Ishikawa (cell line): ENCODE measurements at regions not wholly inside any gene's neighbourhood (a gene's known extent, or its start where the extent isn't known, plus 50 kb on each side); places are given as distances from the start of the nearest gene placed in this dataset.

Experiments used
- CEBPB ChIP-seq: IDR thresholded peaks from 2 replicates; pipeline ENCODE4 v1.6.1; 2012
- CREB1 ChIP-seq: IDR thresholded peaks from 2 replicates; pipeline ENCODE4 v1.6.1; 2012; ENCODE audit warnings: low read depth
- EGR1 ChIP-seq: IDR thresholded peaks from 2 replicates; pipeline ENCODE4 v1.6.1; 2012
- EP300 ChIP-seq: IDR thresholded peaks from 2 replicates; pipeline ENCODE4 v1.6.1; 2012; ENCODE audit warnings: borderline replicate concordance
- FOXM1 ChIP-seq: IDR thresholded peaks from 2 replicates; pipeline ENCODE4 v1.6.1; 2012; ENCODE audit warnings: low read depth, borderline replicate concordance
- NFIC ChIP-seq: IDR thresholded peaks from 2 replicates; pipeline ENCODE4 v1.6.1; 2012
- RAD21 ChIP-seq: IDR thresholded peaks from 2 replicates; pipeline ENCODE4 v1.6.1; 2012; ENCODE audit warnings: low read depth
- TAF1 ChIP-seq: IDR thresholded peaks from 2 replicates; pipeline ENCODE4 v1.6.1; 2012; ENCODE audit warnings: low read depth, mild to moderate bottlenecking
- TCF12 ChIP-seq: IDR thresholded peaks from 2 replicates; pipeline ENCODE4 v1.6.1; 2012; ENCODE audit warnings: low read depth
- TEAD4 ChIP-seq: IDR thresholded peaks from 2 replicates; pipeline ENCODE4 v1.6.1; 2012
- YY1 ChIP-seq: IDR thresholded peaks from 2 replicates; pipeline ENCODE4 v1.6.1; 2012; ENCODE audit warnings: low read depth
- ZBTB7A ChIP-seq: IDR thresholded peaks from 2 replicates; pipeline ENCODE4 v1.6.1; 2012; ENCODE audit warnings: low read depth
- TF ChIP-seq, protein P1 (sequence below): IDR thresholded peaks from 2 replicates; pipeline ENCODE4 v1.6.1; 2012
- TF ChIP-seq, protein P2 (sequence below): IDR thresholded peaks from 2 replicates; pipeline ENCODE4 v1.6.1; 2012
- TF ChIP-seq, protein P3 (sequence below): IDR thresholded peaks from 2 replicates; pipeline ENCODE4 v1.6.1; 2012; ENCODE audit warnings: low read depth, mild to moderate bottlenecking

DNA sequence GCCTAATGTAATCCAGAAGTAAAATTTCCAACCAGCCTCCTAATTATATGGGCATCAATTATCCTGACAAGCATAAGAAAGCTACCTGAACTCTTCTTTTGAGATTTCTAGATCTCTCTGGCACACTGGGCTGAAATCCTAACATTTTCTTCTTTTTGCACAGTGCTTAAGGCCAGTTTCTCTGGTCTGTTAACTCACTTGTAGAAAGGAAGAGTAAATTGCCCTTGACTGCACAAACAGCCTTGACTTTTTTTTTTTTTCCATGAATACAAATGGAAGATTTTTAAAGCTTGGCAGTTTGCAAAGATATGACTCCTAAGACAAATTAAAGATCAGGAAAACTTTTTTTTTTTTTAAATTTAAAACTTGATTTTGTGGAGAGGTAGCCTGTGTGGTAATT is 291.2 kb upstream of the MON1B start:
- no peak for TF ChIP-seq TCF12
- TF ChIP-seq, protein P1, sequence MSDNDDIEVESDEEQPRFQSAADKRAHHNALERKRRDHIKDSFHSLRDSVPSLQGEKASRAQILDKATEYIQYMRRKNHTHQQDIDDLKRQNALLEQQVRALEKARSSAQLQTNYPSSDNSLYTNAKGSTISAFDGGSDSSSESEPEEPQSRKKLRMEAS: no peak
- TF ChIP-seq, protein P2, sequence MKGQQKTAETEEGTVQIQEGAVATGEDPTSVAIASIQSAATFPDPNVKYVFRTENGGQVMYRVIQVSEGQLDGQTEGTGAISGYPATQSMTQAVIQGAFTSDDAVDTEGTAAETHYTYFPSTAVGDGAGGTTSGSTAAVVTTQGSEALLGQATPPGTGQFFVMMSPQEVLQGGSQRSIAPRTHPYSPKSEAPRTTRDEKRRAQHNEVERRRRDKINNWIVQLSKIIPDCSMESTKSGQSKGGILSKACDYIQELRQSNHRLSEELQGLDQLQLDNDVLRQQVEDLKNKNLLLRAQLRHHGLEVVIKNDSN: no peak
- TF ChIP-seq YY1: no peak
- TF ChIP-seq FOXM1: no peak
- TF ChIP-seq ZBTB7A: no peak
- no peak for TF ChIP-seq NFIC
- TF ChIP-seq CEBPB: no peak
- TF ChIP-seq RAD21: no peak
- no peak for TF ChIP-seq TEAD4
- no peak for TF ChIP-seq EP300
- no peak for TF ChIP-seq TAF1
- no peak for TF ChIP-seq EGR1
- TF ChIP-seq, protein P3, sequence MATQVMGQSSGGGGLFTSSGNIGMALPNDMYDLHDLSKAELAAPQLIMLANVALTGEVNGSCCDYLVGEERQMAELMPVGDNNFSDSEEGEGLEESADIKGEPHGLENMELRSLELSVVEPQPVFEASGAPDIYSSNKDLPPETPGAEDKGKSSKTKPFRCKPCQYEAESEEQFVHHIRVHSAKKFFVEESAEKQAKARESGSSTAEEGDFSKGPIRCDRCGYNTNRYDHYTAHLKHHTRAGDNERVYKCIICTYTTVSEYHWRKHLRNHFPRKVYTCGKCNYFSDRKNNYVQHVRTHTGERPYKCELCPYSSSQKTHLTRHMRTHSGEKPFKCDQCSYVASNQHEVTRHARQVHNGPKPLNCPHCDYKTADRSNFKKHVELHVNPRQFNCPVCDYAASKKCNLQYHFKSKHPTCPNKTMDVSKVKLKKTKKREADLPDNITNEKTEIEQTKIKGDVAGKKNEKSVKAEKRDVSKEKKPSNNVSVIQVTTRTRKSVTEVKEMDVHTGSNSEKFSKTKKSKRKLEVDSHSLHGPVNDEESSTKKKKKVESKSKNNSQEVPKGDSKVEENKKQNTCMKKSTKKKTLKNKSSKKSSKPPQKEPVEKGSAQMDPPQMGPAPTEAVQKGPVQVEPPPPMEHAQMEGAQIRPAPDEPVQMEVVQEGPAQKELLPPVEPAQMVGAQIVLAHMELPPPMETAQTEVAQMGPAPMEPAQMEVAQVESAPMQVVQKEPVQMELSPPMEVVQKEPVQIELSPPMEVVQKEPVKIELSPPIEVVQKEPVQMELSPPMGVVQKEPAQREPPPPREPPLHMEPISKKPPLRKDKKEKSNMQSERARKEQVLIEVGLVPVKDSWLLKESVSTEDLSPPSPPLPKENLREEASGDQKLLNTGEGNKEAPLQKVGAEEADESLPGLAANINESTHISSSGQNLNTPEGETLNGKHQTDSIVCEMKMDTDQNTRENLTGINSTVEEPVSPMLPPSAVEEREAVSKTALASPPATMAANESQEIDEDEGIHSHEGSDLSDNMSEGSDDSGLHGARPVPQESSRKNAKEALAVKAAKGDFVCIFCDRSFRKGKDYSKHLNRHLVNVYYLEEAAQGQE: no peak

DNA sequence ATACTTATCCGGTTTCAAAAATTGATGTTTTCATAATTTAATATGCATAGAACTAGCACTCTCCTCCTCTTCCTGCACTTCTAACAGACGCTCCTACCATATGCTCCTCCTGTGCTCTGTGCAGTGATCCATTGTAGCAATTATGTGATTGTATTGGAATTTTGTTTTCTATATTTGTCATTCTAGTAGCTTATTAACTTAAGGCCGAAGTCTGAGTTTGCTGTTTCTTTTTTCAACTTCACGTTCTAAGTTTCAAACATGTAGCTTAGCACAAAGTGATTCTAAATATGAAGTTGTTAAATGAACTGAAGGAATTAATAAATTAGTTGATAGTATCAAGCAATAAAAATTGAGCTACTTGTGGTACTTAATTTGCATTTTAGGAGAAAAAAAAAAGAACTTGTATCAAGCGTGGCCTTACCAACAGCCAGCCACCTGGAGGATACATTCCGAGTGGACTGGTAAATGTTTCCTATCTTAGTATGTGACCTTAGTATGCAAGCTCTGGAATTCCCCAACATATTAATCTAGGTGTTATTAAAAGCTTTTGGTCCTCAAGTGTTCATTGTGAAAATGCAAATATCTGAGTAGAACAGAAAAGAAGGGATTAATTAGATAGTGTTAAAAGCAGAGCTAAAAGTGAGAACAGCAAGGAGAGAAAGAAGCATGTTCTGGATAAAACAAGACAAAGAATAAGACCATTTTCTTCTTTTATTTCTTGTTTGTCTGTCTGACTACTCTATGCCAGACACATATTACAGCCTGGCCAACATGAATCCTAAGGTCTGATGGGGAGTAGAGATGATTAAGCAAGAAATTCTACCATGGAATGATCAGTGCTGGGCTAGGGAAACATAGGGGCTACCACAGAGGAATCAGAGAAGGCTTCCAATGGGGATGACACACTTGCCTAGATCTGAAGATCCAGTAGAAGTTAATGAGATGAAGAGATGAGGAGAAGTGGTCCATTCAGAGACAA is 290.4 kb upstream of the MON1B start:
- no peak for TF ChIP-seq TEAD4
- TF ChIP-seq EP300: no peak
- no peak for TF ChIP-seq YY1
- TF ChIP-seq, protein P3: no peak
- no peak for TF ChIP-seq FOXM1
- TF ChIP-seq, protein P1: no peak
- TF ChIP-seq TAF1: no peak
- TF ChIP-seq, protein P2: no peak

DNA sequence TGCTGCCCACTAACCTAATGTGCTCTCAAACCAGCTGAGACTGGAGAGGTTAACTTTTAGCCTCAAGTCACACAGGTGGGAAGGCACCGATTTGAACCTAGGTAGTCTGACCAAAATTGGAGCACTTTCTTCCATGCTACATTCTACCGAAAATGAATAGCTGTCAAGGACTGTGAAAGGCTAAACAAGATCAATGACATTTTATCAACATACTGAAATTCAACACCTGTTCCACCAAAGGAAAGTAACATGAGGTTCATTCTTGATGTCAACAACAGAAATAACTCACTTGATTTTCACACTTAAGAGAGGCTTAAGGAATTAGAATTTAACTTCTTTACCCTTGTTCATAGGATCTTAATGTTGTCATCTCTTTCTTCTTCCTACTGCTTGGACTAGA is 284.4 kb upstream of the MON1B start:
- TF ChIP-seq, protein P2: no peak

DNA sequence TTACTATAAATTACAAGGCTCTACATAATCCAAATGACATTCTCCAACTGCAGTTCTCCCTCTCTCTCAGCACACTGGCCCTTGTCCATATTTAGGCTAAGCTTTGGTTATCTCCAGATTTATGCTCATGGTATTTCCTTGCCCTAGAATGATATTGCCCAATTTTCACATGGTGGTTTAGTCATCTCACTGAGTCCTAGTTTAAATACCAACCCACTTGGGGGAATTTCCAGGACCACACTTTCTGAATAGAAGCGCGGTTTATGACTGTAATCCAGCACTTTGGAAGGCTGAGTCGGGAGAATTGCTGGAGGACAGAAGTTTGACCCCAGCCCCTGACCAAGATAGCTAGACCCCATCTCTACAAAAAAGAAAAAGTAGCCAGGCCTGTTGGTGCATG is 280.1 kb upstream of the MON1B start:
- TF ChIP-seq FOXM1 (no peak), NFIC (no peak), TEAD4 (no peak), RAD21 (no peak), YY1 (no peak), EGR1 (no peak), TCF12 (no peak), ZBTB7A (no peak), TAF1 (no peak), CREB1 (no peak)
- TF ChIP-seq, protein P3: no peak
- TF ChIP-seq, protein P2: no peak
